Inflammatory macrophage treated with lipopolysaccharide for 4 hours (primary cell): ENCODE measurements at regions not wholly inside any gene's neighbourhood (a gene's known extent, or its start where the extent isn't known, plus 50 kb on each side); places are given as distances from the start of the nearest gene placed in this dataset.
A peak's percentile ranks its signal among the peaks of the same experiment; 100 is the strongest.
"Not testable (repeated sequence)": the region's sequence is repeated elsewhere in the genome, so short reads cannot be mapped to it uniquely, and the experiment has no call there.

Source experiments
- DNase-seq: peaks from one replicate; pipeline ENCODE4 v3.0.0-alpha.2; 2020

DNA sequence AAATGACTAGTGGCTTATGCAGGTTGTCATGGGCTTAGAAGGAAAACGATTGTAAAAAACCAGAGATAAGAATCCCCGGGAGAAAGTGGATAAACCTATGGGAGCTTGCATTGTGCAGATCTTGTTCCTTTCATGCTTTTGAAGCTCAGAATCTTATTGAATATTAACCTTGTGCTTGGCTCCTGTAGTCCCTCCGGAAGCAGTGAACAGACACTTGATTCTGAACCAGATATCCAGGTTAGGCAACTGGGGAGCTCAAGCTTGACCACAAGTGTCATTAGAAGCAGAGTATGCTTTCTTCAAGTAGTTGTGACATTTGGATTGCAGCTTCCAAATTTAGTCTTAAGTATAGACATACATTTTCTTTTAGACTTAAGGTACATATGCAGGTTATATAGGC lies 212.6 kb upstream of the MOCS1 start:
- no peak for DNase-seq

DNA sequence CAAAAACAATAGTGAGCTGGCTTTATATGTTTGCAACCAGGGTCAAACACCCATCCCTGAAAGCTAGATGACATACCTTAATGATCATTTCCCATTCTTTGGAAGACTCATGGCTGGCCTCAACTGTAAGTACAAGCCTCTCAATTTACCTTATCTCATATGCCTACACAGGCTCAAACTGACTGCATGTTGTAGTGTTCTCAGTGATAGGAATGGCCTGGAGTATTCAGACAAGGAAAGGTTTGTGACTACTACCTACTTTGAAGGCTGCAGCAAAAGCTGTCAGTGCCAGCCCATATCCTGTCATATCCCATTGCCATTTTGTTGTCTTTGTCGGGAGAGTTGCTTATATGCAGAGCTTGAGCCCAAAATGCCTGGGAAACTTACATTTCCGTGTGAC lies 205.2 kb upstream of the MOCS1 start:
- DNase-seq, result no peak

DNA sequence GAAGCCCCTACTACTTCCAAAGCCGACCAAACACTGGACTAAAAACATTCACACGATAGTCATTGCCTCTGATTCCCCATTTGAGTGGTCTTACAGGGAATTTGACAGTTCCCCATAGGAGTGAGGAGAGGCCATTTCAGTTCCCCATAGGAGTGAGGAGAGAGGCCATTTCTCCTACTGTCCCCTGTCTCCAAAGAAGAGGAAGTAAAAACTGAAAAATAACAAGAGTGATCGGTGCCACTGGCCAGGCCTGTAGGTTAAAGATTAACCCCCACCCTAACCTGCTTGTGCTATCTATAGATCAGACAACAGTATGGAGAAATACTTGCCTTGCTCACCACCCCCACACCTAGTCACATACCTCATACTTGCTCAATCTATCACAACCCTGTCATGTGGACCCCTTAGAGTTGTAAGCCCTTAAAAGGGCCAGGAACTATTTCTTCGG lies 204.0 kb upstream of the MOCS1 start:
- peak; percentile 1 for DNase-seq

DNA sequence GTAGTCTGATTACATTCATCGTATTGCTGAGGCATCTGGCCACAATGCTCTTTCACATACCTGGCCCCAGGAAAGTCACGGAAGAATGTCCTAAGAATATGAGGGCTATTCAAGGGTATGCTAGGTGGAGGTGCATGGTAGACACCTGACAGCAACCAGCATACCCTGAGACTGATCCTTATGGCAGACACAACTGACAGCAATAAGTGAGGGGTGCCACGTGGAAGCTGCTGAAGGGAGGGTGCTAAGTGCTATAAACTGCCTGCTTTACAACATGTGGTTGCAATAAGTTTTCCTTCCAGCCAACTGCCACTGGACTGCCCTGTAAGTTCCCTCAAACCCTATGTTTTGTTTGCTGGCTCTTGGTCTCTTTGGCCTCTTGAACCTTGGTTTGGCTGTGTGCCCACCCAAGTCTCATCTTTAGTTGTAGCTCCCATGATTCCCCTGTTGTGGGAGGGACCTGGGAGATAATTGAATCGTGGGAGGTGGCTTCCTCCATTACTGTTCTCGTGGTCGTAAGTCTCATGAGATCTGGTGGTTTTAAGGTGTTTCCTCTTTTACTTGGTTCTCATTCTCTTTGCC lies 201.3 kb upstream of the MOCS1 start:
- DNase-seq, result no peak

DNA sequence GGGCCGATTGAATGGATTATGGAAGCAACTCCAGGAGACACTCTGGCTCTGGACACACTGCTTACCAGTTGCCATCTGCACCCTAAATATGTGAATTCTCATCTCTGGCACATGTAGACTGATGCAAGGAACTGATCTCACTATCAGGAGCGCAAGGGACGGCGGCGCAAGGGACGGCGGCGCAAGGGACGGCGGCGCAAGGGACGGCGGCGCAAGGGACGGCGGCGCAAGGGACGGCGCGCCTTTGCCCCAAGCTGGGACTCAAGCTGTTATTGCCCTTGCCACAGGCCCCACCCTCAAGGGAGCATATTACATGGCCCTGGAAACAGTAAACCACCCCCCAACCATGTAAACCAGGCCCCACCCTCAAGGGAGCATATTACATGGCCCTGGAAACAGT lies 199.7 kb upstream of the MOCS1 start:
- DNase-seq, result not testable (repeated sequence)

DNA sequence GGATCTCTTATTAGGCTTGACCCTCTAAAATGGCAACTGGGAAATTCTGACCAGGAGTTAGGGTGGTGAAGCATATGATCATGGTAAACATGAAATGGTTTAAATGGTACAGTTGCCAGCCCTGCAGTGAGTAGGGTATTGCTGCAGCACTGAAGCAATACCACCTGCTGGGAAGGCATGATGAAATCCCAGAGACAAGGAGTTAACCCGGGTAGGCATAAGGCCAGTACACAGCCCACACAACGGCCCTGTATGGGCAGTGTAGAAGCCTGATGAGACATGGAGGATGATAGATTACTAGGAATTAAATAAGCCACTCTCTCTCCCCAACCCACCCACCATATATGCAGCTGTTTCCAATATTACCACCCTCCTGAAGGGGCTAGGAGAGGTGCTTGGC lies 197.4 kb upstream of the MOCS1 start:
- no peak for DNase-seq

DNA sequence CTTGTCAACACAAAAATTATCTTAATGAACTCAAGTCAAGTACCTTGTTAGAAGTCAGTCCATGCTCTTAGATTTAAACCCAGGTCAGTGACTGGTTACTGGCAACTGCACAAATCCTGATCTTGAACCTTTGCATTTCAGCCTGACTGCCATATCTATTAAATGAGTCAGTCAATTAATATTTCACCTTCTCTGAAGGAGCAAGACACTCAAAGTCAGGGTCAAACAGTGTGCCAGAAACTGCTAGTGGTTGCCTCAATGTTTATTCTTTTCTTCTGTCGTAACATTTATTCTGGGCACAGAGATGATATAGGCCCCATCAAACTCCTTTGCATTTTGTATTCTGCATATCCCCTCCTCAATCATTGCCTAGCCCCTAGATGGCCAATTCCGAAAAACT lies 193.9 kb upstream of the MOCS1 start:
- DNase-seq, result no peak

DNA sequence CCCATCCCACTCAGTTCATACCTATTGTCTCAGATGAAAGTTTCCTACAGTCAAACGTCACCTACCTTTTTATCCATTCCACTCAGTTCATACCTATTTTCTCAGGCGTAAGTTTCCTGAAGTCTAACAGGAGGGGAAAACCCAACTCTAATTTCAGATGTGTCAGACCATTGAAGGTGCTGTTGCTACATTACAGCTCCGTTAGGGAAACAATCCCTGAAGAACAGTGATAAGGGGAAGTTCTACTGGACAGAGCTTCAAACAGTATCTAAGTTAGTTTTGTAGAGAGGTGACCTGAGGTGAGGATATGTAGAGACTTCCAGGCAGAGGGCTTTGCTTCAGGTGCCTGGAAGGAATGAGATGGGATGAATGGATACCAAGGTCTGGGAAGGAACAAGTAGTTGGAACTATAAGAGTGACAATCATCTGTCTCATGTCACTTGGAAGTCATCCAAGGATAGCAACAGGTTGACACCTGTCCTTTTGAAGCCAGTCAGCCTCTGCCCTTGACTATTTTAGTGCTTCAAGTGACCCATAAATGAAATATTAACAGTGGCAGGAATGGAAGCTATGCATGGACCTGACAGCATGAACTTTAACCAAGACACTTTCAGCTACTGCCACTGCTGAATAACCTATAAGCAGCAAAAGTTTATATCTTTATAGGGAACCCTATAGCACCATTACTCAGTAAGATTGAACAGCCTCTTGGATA lies 191.6 kb upstream of the MOCS1 start:
- no peak for DNase-seq

DNA sequence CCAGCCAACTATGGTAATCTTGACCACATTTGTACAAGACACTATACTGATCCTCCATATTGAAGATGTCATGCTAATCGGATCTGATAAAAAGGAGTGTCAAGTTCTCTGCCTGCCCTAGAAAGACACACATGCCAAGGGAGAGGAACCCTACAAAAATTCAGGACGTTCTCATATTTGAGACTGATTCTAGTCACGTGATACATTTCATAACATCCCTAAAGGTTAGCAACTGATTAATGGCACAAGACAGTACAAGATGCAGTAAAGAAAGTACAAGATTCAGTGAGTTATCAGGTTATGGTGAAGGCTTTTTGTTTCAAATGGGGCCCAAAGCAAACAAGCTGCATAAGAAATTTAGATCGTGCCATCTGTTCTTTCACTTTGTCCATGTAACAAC lies 190.7 kb upstream of the MOCS1 start:
- DNase-seq, result no peak

DNA sequence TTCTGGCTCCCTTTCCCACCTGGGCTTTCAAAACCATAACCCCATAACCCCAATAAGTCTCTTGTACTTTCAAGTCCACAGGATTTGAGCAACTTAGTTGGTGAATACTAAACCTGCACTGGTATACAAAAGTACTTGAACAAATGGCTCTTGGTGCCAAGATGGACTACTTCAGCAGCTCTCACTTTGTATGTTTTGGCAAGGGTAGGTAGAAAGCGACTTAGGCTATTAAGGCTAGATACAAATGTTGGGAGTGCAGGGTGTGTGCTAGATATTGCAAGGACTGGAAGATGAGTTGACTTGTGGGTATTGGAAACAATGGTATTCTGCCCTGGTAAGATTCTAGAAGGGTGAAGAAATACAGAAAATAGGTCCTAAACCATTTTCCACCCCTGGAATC lies 182.6 kb upstream of the MOCS1 start:
- DNase-seq, result no peak

DNA sequence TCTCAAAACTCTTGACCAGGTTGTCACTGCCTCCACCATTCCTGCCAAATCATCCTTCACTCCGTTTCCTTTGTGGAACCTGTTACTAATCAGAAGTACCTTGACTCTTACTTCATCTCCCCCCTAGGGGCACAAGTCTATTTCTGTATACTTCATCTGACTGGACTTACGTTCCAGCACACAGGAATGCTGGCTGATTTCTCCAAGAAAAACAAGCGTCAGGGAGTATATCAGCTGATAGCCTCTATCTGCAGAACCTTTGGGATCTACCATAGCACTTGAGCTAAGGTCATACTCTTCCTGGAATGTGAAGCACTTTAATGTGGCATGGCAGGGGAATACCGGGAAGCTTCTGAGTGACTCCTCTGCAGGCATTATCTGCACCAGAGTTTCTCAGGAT lies 178.1 kb upstream of the MOCS1 start:
- no peak for DNase-seq

DNA sequence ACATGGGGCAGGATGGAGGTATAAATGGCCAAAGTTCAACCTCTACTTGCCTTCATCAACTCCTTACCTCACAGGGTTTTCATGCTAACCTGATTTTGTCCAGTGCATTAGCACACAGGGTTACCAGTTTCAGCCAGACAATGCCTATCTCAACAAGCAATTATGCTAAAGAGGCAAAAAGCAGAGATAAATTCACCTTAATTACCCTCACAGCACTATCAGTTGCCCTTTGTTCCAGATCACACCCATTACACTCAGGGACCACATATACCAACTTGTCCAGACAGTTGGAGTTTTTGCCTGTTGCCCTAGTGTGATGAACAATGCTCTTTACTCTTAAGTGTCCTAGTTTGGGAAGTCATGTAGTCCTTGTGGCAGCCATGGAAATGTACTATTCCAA lies 174.5 kb upstream of the MOCS1 start:
- no peak for DNase-seq

DNA sequence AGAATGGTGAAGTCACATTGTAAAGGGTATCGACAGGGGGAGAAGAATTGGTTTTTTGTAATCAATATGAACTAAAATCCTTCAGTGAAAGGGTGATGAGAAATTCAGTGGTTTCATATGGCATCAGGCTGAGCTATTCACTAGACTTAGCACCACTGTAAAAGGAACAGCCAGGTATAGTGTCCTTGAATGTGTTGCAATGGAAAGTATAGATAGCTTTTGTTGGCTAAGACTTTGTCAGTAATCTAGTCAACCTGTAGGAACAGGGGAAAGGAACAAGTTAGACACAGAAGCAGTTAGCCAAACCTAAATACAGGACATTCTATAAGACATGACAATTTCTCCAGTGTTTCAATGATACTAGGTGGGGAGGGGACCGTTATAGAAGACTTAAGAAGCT lies 172.6 kb upstream of the MOCS1 start:
- DNase-seq, result no peak

DNA sequence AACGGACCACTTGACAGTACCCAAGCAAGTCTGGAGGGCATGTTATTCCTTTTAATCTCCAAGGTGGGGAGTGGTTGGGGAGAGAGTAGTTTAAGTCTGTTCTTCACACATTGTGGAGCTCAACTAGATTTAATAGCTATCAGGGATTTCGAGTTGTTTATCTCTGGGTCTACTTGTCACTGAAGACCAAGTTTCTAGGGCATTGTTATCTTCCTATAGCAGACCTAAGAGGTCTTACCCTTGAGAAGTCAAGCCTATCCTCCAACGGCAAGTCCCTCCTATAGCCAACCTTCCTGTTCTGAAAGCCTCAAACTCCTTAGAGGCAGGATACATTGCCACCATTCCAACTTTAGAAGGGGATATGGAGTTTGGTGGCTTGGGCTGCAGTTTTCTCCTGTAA lies 164.5 kb upstream of the MOCS1 start:
- no peak for DNase-seq

DNA sequence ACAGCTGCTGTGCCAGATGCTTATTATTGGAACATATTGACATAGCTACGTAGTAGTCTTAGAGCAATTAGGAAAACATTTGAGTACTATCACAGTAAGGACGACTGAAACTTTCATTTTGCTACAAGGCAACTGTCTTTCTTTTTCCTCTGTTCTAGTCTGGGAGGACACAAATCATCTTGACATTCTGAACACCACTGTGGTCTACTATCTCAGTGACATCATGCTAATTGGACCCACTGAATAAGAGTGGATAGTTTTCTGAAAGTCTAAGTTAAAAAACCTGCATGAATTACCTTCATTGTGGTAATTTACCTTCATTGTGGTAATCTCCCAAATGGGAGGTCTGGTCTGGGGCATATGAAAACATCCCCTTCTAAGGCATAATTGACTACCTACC lies 163.3 kb upstream of the MOCS1 start:
- no peak for DNase-seq

DNA sequence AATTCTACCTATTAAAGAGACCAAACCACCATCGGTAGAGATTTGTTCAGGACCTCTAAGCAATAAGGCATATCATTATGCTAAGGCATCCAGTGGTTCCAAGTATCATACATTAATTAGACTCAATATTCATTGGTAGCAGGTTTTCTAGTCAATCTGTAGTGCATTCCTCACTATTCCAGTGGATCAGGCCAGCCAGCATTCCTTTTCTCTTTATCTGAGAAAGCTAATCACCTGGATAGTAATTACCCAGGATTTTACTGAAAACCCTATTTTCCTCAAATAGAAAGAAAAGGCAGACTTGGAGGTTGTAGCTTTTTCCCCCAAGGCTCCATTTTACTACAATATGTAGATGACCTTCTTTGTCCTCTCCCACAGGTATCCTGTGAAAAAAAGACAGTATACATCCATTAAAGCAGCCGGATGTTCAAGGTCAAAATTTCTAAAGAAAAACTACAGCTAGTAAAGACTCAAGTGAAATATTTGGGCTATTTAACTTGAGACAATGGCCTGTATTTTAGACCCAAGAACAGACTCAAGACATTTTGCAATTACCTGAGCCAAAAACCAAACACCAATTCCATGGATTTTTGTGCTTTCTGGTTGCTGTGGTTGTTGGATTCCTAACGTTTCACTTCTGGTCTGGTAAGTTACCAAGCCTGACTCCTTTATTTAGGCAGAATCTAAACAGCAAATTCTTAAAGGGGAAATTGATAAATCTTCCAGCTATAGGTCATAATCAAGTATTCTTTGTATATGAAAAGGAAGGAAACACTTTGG lies 149.1 kb upstream of the MOCS1 start:
- DNase-seq, result no peak

DNA sequence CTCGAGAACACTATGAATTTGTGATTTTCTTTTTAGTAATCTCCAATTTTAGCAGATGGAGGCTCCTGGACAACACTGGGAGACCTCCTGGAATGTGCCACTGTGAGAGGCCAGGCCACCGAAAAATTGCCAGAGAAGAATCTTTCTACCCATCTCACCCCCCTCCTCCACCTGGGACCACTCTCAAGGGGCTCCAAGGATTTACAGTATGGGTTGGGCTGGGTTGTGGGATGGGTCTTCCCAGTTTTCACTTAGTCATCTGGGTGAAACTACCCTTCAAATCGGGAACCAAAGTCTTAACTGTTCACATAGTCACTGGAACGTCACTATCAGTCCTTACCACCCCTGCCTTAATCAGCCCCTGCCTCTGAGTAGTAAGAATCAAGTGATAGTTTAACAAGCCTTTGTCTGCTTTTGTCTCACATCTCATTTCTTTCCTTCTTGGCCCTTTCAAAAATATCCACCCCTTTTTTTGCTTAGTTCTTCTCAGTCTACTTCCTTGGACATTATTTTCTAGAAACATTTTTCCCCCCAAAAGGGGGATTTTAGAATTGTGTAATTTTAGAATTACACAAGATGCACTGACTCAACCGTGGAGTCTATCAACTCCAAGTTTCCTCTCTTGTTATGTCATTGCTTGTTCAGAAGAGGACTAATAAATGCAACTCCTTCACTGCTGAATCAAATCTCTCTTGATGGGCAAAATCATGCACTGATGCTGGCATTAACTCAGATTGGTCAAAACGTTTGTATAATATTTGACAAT lies 148.2 kb upstream of the MOCS1 start:
- no peak for DNase-seq

DNA sequence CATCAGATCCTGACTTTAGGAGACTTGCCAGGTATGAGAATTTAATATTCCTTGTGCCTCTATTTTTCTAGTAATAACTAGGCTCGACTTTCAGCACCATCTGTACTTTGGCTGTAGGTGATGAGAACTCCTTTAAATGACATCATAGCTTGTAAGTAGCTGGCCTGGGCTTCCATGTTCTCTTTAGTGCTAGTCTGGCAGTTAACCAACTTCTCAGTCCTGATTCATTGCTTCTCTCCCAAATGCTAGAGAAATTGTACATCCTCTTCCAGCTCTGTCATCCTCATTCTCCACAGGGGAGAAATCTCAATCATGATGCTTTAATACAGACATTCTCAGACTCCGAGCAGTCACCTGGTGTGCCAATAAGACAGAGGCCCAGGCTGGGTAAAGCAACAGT lies 143.5 kb upstream of the MOCS1 start:
- DNase-seq, result no peak

DNA sequence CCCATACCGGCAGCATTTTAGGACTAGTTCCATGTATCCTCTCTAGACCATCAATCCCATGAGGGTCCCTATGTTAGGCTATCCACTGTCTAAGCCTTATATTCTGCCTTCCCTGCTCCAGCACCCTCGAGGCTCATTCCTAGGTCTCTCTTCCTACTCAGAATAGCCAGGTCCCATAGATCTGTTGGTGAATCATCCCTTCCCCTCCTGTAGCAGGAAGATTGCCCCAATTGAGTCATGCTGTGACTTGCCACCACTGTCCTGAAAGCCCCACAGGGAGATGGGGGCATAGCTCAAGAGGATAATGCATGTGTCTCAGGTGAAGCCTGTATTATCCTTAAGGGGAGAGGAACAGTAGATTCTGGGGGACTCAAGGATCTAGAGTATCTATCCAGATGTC lies 143.1 kb upstream of the MOCS1 start:
- no peak for DNase-seq

DNA sequence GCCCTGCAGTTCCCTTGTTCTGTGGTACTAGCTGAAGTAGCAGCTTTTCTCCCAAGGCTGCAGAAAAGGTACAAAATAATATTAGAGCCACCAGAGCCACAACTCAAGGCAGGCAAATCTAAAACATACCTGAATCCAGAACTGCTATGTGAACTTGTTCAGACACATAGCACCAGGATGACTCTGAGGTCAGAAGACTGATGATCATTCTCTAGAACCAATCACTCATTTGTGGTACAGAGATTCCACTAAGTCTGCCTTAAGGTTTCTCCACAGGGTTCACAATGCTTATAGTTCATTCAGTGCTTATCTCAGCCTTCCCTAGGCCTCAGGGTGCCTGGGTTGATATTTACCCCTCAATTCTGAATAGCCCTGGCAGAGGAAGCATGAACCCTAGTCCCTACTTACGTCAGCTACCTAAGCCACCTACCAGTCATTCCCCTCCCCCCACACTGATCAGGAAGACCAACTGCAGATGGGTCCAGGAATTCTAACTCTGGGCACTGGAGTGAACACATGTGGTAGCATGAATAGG lies 140.9 kb upstream of the MOCS1 start:
- DNase-seq, result no peak

DNA sequence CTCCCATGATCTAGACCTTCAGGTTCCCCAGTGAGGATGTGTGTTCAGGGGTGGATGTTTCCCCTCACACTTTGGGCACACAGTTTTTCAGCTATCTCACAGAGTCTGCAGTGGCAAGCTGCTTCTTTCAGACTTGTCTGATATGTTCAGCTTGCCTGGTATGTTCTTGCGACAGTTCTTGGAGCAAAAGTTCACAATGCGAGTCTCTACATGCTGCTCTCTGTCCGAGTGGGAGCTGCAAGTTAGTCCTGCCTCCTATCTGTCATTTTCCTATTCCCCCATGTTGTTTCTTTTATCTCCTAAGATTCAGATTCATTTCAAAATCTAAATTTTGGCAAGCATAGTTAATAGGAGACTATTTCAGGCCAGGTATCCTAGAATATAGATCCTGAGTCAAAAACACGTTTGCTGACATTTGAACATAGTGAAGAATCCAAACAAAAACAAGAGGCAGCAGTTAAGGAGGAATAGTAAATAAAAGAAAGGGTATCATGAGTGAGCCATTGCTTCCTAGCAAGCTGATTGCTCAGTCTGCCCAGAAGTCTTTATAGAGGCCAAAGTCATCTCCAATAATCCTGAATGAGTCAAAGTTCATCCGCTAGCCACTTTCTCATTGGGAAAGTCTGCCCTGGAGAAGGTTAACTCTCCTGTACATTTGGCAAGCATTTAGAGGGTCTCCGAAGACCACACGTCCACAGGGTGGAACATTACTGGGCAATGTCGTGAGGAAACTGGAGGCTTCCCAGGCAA lies 140.2 kb upstream of the MOCS1 start:
- DNase-seq, result no peak

DNA sequence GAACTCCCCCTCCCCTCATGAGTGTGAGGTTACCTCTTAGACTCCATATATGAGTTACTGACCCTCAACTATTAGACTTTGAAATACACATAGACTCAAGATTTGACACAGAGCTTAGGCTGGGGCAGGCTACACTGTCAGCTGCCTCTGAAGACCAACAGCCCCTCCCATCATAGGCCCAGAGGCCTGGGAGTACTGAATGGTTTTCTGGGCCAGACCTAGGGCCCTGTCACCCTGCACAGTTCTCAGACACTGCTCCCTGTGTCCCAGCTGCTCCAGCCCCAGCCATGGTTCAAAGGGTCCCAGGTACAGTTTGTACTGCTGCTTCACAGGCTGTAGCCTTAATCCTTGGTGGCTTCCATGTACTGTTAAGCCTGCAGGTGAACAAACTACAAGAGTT lies 132.1 kb upstream of the MOCS1 start:
- DNase-seq, result no peak

DNA sequence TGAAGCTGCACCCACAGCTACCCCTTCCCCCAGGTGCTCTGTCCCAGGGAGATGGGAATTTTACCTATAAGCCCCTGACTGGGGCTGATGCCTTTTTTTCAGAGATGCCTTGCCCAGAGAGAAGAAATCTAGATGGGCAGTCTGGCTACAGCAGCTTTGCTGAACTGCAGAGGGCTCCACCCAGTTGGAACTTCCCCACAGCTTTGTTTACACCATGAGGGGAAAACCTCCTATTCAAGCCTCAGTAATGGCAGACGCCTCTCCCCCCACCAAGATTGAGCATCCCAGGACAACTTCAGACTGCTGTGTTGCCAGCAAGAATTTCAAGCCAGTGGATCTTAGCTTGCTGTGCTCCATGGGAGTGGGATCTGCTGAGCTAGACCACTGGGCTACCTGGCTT lies 122.6 kb upstream of the MOCS1 start:
- DNase-seq, result no peak
